Uterus (tissue), 2 donors: ENCODE measurements at regions not wholly inside any gene's neighbourhood (a gene's known extent, or its start where the extent isn't known, plus 50 kb on each side); places are given as distances from the start of the nearest gene placed in this dataset.

Experiments
- POLR2A ChIP-seq, 2 donors: fragments of 450-650 bp; IDR thresholded peaks; one replicate each; pipeline ENCODE4 v1.6.1; 2016; ENCODE audit warnings: antibody characterized with exemption in 2 of 2, mild to moderate bottlenecking in 1 of 2, moderate library complexity in 1 of 2
- TF ChIP-seq, protein P1 (sequence below), 4 experiments: fragments of 200-600 bp in 2 of 4; fragments of 450-650 bp in 2 of 4; sonication (generic) in 2 of 4; IDR thresholded peaks; one replicate each; pipeline ENCODE4 v1.5.1; 2016 to 2019; ENCODE audit warnings: antibody characterized with exemption in 4 of 4, mild to moderate bottlenecking in 2 of 4, moderate library complexity in 1 of 4

GRCh38 chr14:45810152-45810872 lies 557.3 kb upstream of the MIS18BP1 start:
- TF ChIP-seq, protein P1, sequence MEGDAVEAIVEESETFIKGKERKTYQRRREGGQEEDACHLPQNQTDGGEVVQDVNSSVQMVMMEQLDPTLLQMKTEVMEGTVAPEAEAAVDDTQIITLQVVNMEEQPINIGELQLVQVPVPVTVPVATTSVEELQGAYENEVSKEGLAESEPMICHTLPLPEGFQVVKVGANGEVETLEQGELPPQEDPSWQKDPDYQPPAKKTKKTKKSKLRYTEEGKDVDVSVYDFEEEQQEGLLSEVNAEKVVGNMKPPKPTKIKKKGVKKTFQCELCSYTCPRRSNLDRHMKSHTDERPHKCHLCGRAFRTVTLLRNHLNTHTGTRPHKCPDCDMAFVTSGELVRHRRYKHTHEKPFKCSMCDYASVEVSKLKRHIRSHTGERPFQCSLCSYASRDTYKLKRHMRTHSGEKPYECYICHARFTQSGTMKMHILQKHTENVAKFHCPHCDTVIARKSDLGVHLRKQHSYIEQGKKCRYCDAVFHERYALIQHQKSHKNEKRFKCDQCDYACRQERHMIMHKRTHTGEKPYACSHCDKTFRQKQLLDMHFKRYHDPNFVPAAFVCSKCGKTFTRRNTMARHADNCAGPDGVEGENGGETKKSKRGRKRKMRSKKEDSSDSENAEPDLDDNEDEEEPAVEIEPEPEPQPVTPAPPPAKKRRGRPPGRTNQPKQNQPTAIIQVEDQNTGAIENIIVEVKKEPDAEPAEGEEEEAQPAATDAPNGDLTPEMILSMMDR (IDR thresholded peaks at IDR 0.05), result no peak
- no peak for TF ChIP-seq POLR2A (IDR thresholded peaks at IDR 0.05)
